Stomach (tissue), 8 donors: ENCODE measurements at regions not wholly inside any gene's neighbourhood (a gene's known extent, or its start where the extent isn't known, plus 50 kb on each side); places are given as distances from the start of the nearest gene placed in this dataset.

Experiments used
- DNase-seq, 2 donors: peaks; one replicate each; pipeline versions ENCODE4 v3.0.0 to v3.0.0-alpha.2; 2013 to 2019
- H3K27ac ChIP-seq, 5 donors: fragments of 200-600 bp in 4 of 5; sonication (generic) in 4 of 5; one replicate each; pipeline ENCODE4 v1.5.1; 2013 to 2019; ENCODE audit warnings: mild to moderate bottlenecking in 1 of 5, moderate library complexity in 1 of 5
- H3K27me3 ChIP-seq, 3 donors: fragments of 200-600 bp; sonication (generic); one replicate each; pipeline ENCODE4 v1.5.1; 2017 to 2019; ENCODE audit warnings: mixed run types in 1 of 3
- H3K36me3 ChIP-seq, 4 donors: fragments of 200-600 bp; sonication (generic); 1 replicate in 3 of 4; 2 replicates in 1 of 4; pipeline ENCODE4 v1.5.1; 2016 to 2019
- H3K4me1 ChIP-seq, 4 donors: fragments of 200-600 bp; sonication (generic); one replicate each; pipeline ENCODE4 v1.5.1; 2016 to 2019
- H3K4me3 ChIP-seq, 4 donors: fragments of 200-600 bp; sonication (generic) in 3 of 4; one replicate each; pipeline ENCODE4 v1.5.1; 2016 to 2019; ENCODE audit warnings: mild to moderate bottlenecking in 1 of 4
- H3K9me3 ChIP-seq, 4 donors: fragments of 200-600 bp; sonication (generic); one replicate each; pipeline ENCODE4 v1.5.1; 2016 to 2019
- CTCF ChIP-seq, 7 experiments: fragments of 450-650 bp in 4 of 7; fragments of 200-600 bp in 3 of 7; sonication (generic) in 3 of 7; IDR thresholded peaks; one replicate each; pipeline ENCODE4 v1.5.1; 2016 to 2019; ENCODE audit warnings: antibody characterized with exemption in 7 of 7, control low read depth in 2 of 7, mild to moderate bottlenecking in 1 of 7
- EP300 ChIP-seq: sonication (generic); formaldehyde crosslinking; IDR thresholded peaks from one replicate; pipeline ENCODE4 v1.6.1; 2017; ENCODE audit warnings: antibody characterized with exemption
- POLR2A ChIP-seq, 4 donors: fragments of 450-650 bp; IDR thresholded peaks; one replicate each; pipeline ENCODE4 v1.6.1; 2016; ENCODE audit warnings: antibody characterized with exemption in 4 of 4, control low read depth in 2 of 4, mild to moderate bottlenecking in 1 of 4, moderate library complexity in 1 of 4
- POLR2AphosphoS5 ChIP-seq, 3 donors: sonication (generic); formaldehyde crosslinking; IDR thresholded peaks; one replicate each; pipeline ENCODE4 v1.6.1; 2016; ENCODE audit warnings: antibody characterized with exemption in 3 of 3
- WGBS, 5 donors: extraction: QIAGEN DNeasy Blood & Tissue Kit in 3 of 5; methylation state at CpG; one replicate each; pipeline versions ENCODE4 v1.1.5 to v1.1.7; 2013 to 2018; 5-methylcytosine and 5-hydroxymethylcytosine counted together
- intact Hi-C: fragments of 100-400 bp; cut with DNase I; formaldehyde crosslinking; loops from one replicate; pipeline ENCODE4 v1.15.1; 2023; ENCODE audit warnings: low total_unique reads
- donor health status: healthy with polysubstance abuse.
- donor health status: Bipolar disorder and iron deficiency.
- donor health status: healthy.

GRCh38 chr21:35932232-35932911 lies 128.0 kb downstream of the SETD4 start:
- intact Hi-C loops, result no loop called here

GRCh38 chr21:35929901-35930300 lies 130.4 kb downstream of the SETD4 start:
- H3K27ac ChIP-seq, result no peak overlapping the region
- no peak for TF ChIP-seq POLR2A (IDR thresholded peaks at IDR 0.05)
- no peak for TF ChIP-seq POLR2AphosphoS5 (IDR thresholded peaks at IDR 0.05)
- TF ChIP-seq CTCF (IDR thresholded peaks at IDR 0.05), result no peak
- TF ChIP-seq EP300, result no peak
- H3K36me3 ChIP-seq, result no peaks in the 10 kb centered on the region
- no peaks in the 10 kb centered on the region for H3K27me3 ChIP-seq
- intact Hi-C loops, result no loop called here
- peaks cover 0 to 26% (median 12%) of the 10 kb centered on the region in 4 donors for H3K4me1 ChIP-seq
- H3K9me3 ChIP-seq, result no peaks in the 10 kb centered on the region
- H3K4me3 ChIP-seq, result no peak overlapping the region
- DNase-seq, result no peak
- 79 to 88% (median 84%) methylated on average over 6 of the region's 6 CpGs for WGBS, 5 donors

More at GRCh38 chr21:35932232-35932911, 128.0 kb downstream of the SETD4 start:
- TF ChIP-seq POLR2AphosphoS5 (IDR thresholded peaks at IDR 0.05) (peak in 1 of 3 donors; percentile 92), CTCF (IDR thresholded peaks at IDR 0.05) (no peak)
- 45 to 68% (median 60%) methylated on average over 11 of the region's 11 CpGs for WGBS, 5 donors
- H3K9me3 ChIP-seq, result no peaks in the 10 kb centered on the region
- H3K4me1 ChIP-seq, result peaks cover 0 to 20% (median 6%) of the 10 kb centered on the region in 4 donors
- no peak overlapping the region for H3K4me3 ChIP-seq
- no peaks in the 10 kb centered on the region for H3K36me3 ChIP-seq
- H3K27me3 ChIP-seq, result no peaks in the 10 kb centered on the region
- peak overlapping the region in 4 of 5 donors; percentile 63 to 69 (median 68) for H3K27ac ChIP-seq
- DNase-seq, result peak in 1 of 2 donors; percentile 82

- Histone ChIP-seq H3K4me1 (peaks cover 0 to 10% (median 6%) of the 10 kb centered on the region in 4 donors), H3K36me3 (no peaks in the 10 kb centered on the region), H3K27ac (no peak overlapping the region), H3K4me3 (no peak overlapping the region), H3K9me3 (no peaks in the 10 kb centered on the region), H3K27me3 (peaks cover 0 to 6% (median 0%) of the 10 kb centered on the region in 3 donors)
- intact Hi-C loops, result no loop called here
- DNase-seq, result no peak
- WGBS, 5 donors, result 67 to 93% (median 77%) methylated on average over 7 of the region's 7 CpGs
- TF ChIP-seq POLR2AphosphoS5 (IDR thresholded peaks at IDR 0.05) (no peak), CTCF (IDR thresholded peaks at IDR 0.05) (no peak), POLR2A (IDR thresholded peaks at IDR 0.05) (no peak), EP300 (no peak)
These were observed 133.1 kb downstream of the SETD4 start for GRCh38 chr21:35927262-35927661.

GRCh38 chr21:35926003-35926740 lies 134.2 kb downstream of the SETD4 start:
- peaks cover 0 to 6% (median 0%) of the 10 kb centered on the region in 3 donors for H3K27me3 ChIP-seq
- peaks cover 0 to 8% (median 5%) of the 10 kb centered on the region in 4 donors for H3K4me1 ChIP-seq
- H3K4me3 ChIP-seq, result no peak overlapping the region
- peak in 1 of 2 donors; percentile 19 for DNase-seq
- no peaks in the 10 kb centered on the region for H3K9me3 ChIP-seq
- intact Hi-C loops, result no loop called here
- H3K36me3 ChIP-seq, result no peaks in the 10 kb centered on the region
- 81 to 90% (median 86%) methylated on average over 3 of the region's 3 CpGs for WGBS, 5 donors
- TF ChIP-seq CTCF (IDR thresholded peaks at IDR 0.05), result no peak
- H3K27ac ChIP-seq, result peak overlapping the region in 1 of 5 donors; percentile 59
